CMK (cell line): ENCODE measurements at regions not wholly inside any gene's neighbourhood (a gene's known extent, or its start where the extent isn't known, plus 50 kb on each side); places are given as distances from the start of the nearest gene placed in this dataset.
"Not testable (repeated sequence)": the region's sequence is repeated elsewhere in the genome, so short reads cannot be mapped to it uniquely, and the experiment has no call there.

ENCODE experiments used
- DNase-seq: peaks from one replicate; pipeline ENCODE4 v3.0.0-alpha.2; 2010; ENCODE audit warnings: low read depth

DNA sequence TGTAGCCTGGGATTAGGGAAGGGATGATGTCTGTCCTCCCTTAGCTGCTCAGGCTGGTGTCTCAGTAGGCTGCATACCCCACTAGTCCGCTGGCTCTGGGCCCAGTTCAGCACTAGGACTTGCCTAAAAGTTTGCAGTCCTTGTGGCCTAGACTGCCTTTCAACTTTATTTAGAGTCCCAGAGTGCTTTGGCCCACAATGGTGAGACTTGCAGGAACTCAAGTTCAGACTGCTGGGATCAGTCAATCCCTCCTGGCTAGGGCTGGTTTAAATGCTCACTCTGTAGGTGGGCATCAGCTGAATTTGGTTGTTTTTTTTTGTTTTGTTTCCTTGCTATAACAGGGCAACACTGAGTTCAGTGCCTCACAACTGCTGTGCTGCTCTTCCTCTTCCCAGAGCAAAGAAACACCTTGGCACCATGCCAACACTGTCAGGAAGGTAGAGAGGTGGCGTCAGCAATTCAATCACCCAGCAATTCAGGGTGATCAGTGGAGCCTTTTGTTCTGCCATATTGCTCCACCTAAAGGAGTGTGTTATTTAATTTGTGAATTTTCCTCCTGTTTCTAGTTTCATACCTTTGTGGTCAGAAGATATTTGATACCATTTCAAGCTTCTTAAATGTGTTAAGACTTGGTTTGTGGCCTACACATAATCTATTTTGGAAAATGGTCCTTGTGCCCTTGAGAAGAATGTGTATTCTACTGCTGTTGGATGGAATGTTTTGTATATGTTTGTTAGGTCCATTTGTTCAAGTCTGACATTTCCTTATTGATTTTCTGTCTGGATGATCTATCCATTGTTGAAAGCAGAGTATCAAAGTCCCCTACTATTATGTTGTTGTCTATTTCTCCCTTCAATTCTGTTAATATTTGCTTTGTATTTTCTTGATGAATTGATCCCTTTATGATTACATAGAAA lies 284.0 kb upstream of the PMFBP1 start:
- DNase-seq: no peak

DNA sequence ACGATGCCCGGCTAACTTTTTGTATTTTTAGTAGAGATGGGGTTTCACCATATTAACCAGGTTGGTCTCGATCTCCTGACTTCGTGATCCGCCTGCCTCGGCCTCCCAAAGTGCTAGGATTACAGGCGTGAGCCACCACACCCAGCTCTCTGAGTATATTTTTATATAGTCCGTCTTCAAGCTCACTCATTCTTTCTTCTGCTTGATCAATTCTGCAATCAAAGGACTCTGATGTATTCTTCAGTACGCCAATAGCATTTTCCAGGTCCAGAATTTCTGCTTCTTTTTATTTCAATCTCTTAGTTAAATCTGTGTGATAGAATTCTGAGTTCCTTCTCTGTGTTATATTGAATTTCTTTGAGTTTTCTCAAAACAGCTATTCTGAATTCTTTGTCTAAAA lies 281.9 kb upstream of the PMFBP1 start:
- not testable (repeated sequence) for DNase-seq

GRCh38 chr16:72444696-72445095 lies 272.7 kb upstream of the PMFBP1 start:
- DNase-seq: no peak

GRCh38 chr16:72443809-72444208 lies 271.9 kb upstream of the PMFBP1 start:
- no peak for DNase-seq

DNA sequence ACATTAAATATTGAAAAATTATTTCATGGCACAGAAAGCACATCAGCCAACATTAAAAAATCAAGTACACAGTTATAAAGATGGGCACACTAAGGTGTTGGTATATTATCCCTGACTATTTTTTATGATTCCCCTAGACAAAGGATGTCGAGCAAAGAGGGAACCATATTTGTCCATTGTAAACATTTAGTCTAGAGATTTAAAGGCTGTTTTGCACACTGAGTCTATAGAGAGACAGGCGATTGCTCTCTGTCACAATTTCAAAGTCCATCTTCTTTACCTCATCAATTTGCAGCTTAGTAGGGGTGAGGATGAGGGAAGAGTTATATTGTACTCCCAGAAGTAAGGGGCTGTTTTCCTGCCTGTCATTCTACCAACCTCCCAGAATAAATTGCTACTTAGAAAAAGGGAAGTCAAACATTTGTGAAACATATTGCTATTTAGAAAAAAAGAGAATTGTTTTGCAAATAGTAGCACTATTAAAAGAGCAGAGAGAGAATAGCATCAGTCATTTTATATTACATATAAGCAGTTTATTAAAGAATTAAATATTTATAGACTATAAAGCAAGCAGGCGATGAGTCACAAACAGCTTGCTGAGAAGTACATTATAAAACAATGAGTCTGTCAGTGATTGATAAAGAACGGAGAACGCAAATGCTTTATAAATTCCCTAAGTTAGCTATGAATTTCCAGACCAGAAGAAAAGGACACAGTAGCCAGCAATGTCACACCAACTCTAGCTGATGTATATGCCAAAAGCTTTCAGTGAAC lies 270.6 kb upstream of the PMFBP1 start:
- DNase-seq: no peak

GRCh38 chr16:72437891-72438290 lies 265.9 kb upstream of the PMFBP1 start:
- no peak for DNase-seq

GRCh38 chr16:72434159-72434558 lies 262.2 kb upstream of the PMFBP1 start:
- peak; percentile 26 for DNase-seq

DNA sequence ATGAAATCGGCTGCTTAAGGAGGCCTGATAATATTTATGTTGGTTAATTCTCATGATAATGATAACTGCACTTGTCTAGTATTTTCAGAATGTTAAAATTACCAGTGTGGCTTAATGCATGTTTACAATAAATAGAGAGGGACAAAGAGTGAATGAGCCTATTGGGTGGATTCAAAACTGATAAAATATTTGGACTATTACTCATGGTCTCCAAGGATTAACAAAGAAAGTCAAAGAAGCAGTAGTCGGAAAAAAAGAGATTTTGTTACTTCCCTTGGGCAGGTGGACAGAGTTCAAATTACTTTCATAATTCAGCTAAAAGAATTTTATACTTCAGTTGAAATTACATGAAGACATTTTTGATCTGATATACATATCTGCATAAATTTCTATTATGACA lies 258.2 kb upstream of the PMFBP1 start:
- DNase-seq: no peak

DNA sequence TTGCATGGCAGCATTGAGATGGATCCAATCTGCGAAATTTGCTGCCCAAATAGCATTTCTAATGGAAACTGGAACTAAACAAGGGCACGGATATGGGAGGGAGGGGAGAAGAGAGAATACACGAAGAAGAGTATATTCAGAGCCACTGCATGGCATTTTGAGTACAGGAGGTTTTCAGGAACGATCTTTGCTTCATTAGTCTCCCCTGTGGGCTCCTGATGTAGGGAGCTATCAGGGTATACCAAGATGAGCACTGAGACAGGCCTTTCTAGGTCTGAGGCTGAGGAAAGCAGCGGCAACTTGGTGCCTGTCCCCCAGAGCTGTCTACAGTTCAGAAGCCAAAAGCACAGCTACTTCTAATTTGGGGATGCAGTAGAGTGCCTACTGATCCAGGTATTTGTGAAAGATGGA lies 257.7 kb upstream of the PMFBP1 start:
- DNase-seq: no peak

DNA sequence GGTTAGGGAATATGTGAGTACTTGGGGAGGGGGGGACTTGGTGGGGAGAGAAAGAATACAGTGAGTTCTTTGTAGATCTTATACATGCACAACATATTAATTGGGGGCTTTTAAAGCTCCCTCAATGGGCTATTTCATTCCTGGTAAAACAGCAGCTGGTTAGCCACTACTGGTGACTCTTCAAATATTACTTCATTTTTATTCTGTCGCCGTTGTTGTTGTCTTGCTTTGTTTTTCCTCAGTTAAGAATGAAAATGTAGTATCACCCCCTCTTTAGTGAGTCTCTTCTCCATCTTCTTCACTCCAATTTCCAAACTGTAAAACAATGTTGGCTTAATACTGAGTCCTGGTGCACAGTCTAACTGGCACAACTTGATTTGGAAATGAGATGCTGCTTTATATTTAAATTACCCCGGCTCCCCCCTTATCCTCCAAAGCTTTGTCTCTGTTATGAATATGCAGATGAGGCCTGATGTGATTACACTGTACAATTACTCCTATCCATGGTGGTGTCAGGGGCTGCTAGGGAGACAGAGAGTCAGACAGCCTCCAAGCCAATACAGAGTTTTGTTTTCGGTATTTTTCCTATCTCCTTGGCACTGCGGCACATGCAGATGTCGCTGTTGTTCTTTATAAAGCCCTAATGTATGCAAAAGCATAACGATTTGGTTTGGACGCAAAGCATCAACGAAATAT lies 256.9 kb upstream of the PMFBP1 start:
- no peak for DNase-seq

GRCh38 chr16:72427783-72428331 lies 255.9 kb upstream of the PMFBP1 start:
- no peak for DNase-seq

GRCh38 chr16:72427051-72427782 lies 255.3 kb upstream of the PMFBP1 start:
- no peak for DNase-seq

- no peak for DNase-seq
Measured at GRCh38 chr16:72426386-72426785, 254.4 kb upstream of the PMFBP1 start.

GRCh38 chr16:72425571-72426341 lies 253.8 kb upstream of the PMFBP1 start:
- no peak for DNase-seq

DNA sequence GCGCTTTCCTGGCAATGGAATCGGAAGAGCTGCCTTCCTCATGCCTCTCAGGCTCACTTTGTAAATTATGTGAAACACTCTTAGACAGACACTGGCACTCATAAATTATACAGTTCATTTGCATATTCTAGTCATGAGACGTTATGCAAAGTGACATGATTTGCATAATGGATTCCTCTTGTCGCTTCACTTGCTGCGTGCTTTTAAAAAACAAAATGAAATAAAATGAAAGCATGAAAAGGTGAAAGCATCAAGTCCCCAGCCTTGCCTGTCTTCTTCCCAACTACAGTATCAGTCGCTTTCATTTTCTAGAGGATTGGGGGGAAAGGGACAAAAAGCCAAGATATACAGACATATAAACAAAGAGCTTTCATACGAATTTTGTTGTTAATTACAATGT lies 252.8 kb upstream of the PMFBP1 start:
- no peak for DNase-seq

DNA sequence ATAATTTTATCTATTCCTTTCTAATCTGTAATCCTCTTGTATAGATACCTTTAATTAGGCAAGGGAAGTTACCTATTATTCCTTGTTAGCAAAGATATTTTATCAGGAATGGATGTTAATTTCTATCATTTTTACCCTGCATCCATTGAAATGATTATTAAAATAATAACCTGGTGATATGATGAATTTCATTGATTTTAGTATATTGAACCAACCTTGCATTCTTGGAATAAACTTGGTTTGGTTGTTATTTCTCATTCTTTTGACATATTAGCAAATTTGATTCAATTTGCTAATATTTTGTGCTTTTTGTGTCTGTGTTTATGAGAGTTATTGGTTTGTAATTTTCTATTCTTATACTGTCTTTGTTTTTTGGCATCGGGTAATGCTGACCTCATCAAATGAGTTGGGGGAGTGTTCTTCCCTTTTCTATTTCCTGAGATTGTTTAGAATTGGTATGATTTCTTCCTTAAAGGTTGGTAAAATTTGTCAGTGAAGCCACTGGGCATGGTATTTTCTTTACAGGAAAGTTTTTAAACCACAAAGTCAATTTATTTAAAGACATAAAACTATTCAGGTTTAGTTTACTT lies 250.4 kb upstream of the PMFBP1 start:
- no peak for DNase-seq

- no peak for DNase-seq
Measured at GRCh38 chr16:72419638-72420037, 247.7 kb upstream of the PMFBP1 start.

- DNase-seq: no peak
Measured at GRCh38 chr16:72415379-72415778, 243.4 kb upstream of the PMFBP1 start.

DNA sequence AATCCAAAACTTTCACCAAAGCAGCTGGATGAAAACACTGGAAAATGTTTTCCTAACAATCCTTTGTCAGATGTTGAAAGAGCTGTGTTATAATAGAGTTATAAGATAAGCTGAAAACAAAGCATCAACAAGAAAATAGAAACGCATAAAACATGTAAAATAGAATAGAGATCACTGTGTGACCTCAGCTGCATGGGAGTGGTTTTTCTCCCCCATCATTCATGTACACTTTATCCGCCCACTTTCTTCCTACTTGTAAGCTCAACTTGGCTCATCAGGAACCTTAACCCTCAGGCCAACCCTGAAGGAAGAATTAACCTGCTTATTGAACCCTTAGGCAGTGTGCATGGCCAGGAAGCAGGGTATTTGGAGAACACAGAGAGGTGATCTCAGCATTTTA lies 238.5 kb upstream of the PMFBP1 start:
- DNase-seq: no peak

- DNase-seq: no peak
Measured at GRCh38 chr16:72409423-72409822, 237.5 kb upstream of the PMFBP1 start.
